ENCODE measurements at regions not wholly inside any gene's neighbourhood (a gene's known extent, or its start where the extent isn't known, plus 50 kb on each side); places are given as distances from the start of the nearest gene placed in this dataset.

GRCh38 chr5:124278636-124279035 lies 467.8 kb downstream of the ZNF608 start (continued):
- TF ChIP-seq CTCF (IDR thresholded peaks at IDR 0.05 in 2 of 3, conservative IDR thresholded peaks at IDR 0.05 in 1 of 3; ENCODE audit: borderline replicate concordance in 1 of 3, insufficient read depth in 1 of 3, low read depth in 2 of 3, low read length in 2 of 3): no peak
- no peak for TF ChIP-seq SIN3A (IDR thresholded peaks at IDR 0.05; ENCODE audit: low read depth)
- no peak for TF ChIP-seq JUND (IDR thresholded peaks at IDR 0.05)
- no peak for TF ChIP-seq POLR2A (IDR thresholded peaks at IDR 0.05; ENCODE audit: borderline replicate concordance, extremely low read depth, insufficient read depth, insufficient read length)
- TF ChIP-seq SRF (IDR thresholded peaks at IDR 0.05; ENCODE audit: low read depth): no peak
- TF ChIP-seq CBX3 (IDR thresholded peaks at IDR 0.05; ENCODE audit: low read depth): no peak
- no peak for TF ChIP-seq ZNF274 (IDR thresholded peaks at IDR 0.05; ENCODE audit: low read depth, low read length)
- no peak for TF ChIP-seq EZH2 (IDR thresholded peaks at IDR 0.05)
- TF ChIP-seq POLR2AphosphoS5 (IDR thresholded peaks at IDR 0.05; ENCODE audit: low read depth, low read length): no peak

GRCh38 chr5:124277767-124278545 lies 468.5 kb downstream of the ZNF608 start:
- Histone ChIP-seq H3K4me2 (ENCODE audit: low read length) (no peak overlapping the region), H2AFZ (ENCODE audit: low read depth, low read length, poor library complexity, severe bottlenecking) (no peak overlapping the region), H3K36me3 (ENCODE audit: control insufficient read depth in 1 of 2, insufficient read depth in 2 of 2, low read length in 2 of 2) (no peaks in the 10 kb centered on the region), H3K27me3 (ENCODE audit: insufficient read depth, low read length) (no peaks in the 10 kb centered on the region), H3K4me3 (replicated peaks in 1 of 2; ENCODE audit: low read depth in 1 of 2, low read length in 2 of 2) (no peak overlapping the region), H3K27ac (ENCODE audit: low read depth, low read length) (no peak overlapping the region), H3K9ac (ENCODE audit: low read length) (no peak overlapping the region), H4K20me1 (ENCODE audit: insufficient read depth) (no peaks in the 10 kb centered on the region), H3K4me1 (ENCODE audit: control insufficient read depth in 1 of 2, insufficient read depth in 2 of 2, low read length in 2 of 2) (no peaks in the 10 kb centered on the region), H3K9me3 (ENCODE audit: control insufficient read depth in 1 of 2, insufficient read depth in 1 of 2, low read depth in 1 of 2, low read length in 2 of 2) (no peaks in the 10 kb centered on the region), H3K9me2 (ENCODE audit: insufficient read depth) (no peaks in the 10 kb centered on the region), H3K79me2 (ENCODE audit: insufficient read depth, low read length) (no peaks in the 10 kb centered on the region)
- ChIA-PET CTCF (no interaction called here), POLR2A (no interaction called here), RAD21 (ENCODE audit: low non-redundant PET in 1 of 2, low total read pairs in 2 of 2, uncharacterized antibody in 2 of 2, unreplicated experiment in 2 of 2) (no interaction called here)
- ATAC-seq (no peak), DNase-seq (ENCODE audit: low read depth, low spot score) (no peak)
- intact Hi-C loops (cut with micrococcal nuclease): no loop called here
- TF ChIP-seq POLR2AphosphoS5 (IDR thresholded peaks at IDR 0.05; ENCODE audit: low read depth, low read length): no peak
- TF ChIP-seq ATF3 (IDR thresholded peaks at IDR 0.05): no peak
- no peak for TF ChIP-seq RAD21 (IDR thresholded peaks at IDR 0.05; ENCODE audit: low read depth)
- no peak for TF ChIP-seq EZH2 (IDR thresholded peaks at IDR 0.05)
- TF ChIP-seq MAX (IDR thresholded peaks at IDR 0.05): no peak
- no peak for TF ChIP-seq EZH2phosphoT487 (IDR thresholded peaks at IDR 0.05; ENCODE audit: borderline replicate concordance)
- TF ChIP-seq TCF7L2 (IDR thresholded peaks at IDR 0.05; ENCODE audit: borderline replicate concordance, extremely low read depth, insufficient read depth, insufficient read length): no peak
- no peak for TF ChIP-seq ZNF274 (IDR thresholded peaks at IDR 0.05; ENCODE audit: low read depth, low read length)
- no peak for TF ChIP-seq POLR2A (IDR thresholded peaks at IDR 0.05; ENCODE audit: borderline replicate concordance, extremely low read depth, insufficient read depth, insufficient read length)
- no peak for TF ChIP-seq FOSL1 (IDR thresholded peaks at IDR 0.05; ENCODE audit: low read depth)
- TF ChIP-seq ELF1 (IDR thresholded peaks at IDR 0.05; ENCODE audit: borderline replicate concordance, low read depth): no peak
- TF ChIP-seq JUND (IDR thresholded peaks at IDR 0.05): no peak
- no peak for TF ChIP-seq SIN3A (IDR thresholded peaks at IDR 0.05; ENCODE audit: low read depth)
- TF ChIP-seq ZBTB33 (IDR thresholded peaks at IDR 0.05; ENCODE audit: extremely low read depth, insufficient replicate concordance, low read length): no peak
- TF ChIP-seq SP1 (IDR thresholded peaks at IDR 0.05; ENCODE audit: low read depth): no peak
- no peak for TF ChIP-seq CBX3 (IDR thresholded peaks at IDR 0.05; ENCODE audit: low read depth)
- no peak for TF ChIP-seq SRF (IDR thresholded peaks at IDR 0.05; ENCODE audit: low read depth)
- TF ChIP-seq EGR1 (IDR thresholded peaks at IDR 0.05; ENCODE audit: low read depth): no peak
- no TSS peak for BruUV-seq (replicated peaks)

Data from HCT116 (cell line).